Lung (tissue), 11 donors: ENCODE measurements at regions not wholly inside any gene's neighbourhood (a gene's known extent, or its start where the extent isn't known, plus 50 kb on each side); places are given as distances from the start of the nearest gene placed in this dataset.

Experiments
- ATAC-seq: fragments of 200-7000 bp; cut with Tn5 transposase; one replicate; pipeline ENCODE4 v1.9.1; 2020; ENCODE audit warnings: moderate number of reproducible peaks; ENCODE audit not compliant: insufficient read depth, low FRiP score
- DNase-seq, 3 donors: peaks; one replicate each; pipeline ENCODE4 v3.0.0-alpha.2; 2013 to 2017
- H3K27ac ChIP-seq, 2 donors: one replicate each; pipeline ENCODE4 v1.5.1; 2013; ENCODE audit warnings: mild to moderate bottlenecking in 2 of 2, moderate library complexity in 2 of 2, control low read depth in 1 of 2, inconsistent platforms in 1 of 2, low read depth in 1 of 2, low read length in 1 of 2
- H3K27me3 ChIP-seq, 3 donors: one replicate each; pipeline ENCODE4 v1.5.1; 2013; ENCODE audit warnings: low read length in 2 of 3; ENCODE audit not compliant: control insufficient read depth in 3 of 3, insufficient read depth in 3 of 3
- H3K36me3 ChIP-seq, 4 donors: one replicate each; pipeline ENCODE4 v1.5.1; 2013; ENCODE audit warnings: low read length in 4 of 4, mild to moderate bottlenecking in 1 of 4, moderate library complexity in 1 of 4; ENCODE audit not compliant: control insufficient read depth in 4 of 4, insufficient read depth in 4 of 4
- H3K4me1 ChIP-seq, 5 donors: one replicate each; pipeline ENCODE4 v1.5.1; 2013; ENCODE audit warnings: low read length in 5 of 5, mild to moderate bottlenecking in 2 of 5, moderate library complexity in 1 of 5; ENCODE audit not compliant: control insufficient read depth in 5 of 5, insufficient read depth in 5 of 5
- H3K4me3 ChIP-seq: one replicate; pipeline ENCODE4 v1.5.1; 2013; ENCODE audit warnings: mild to moderate bottlenecking, control low read depth, moderate library complexity
- H3K9ac ChIP-seq, 2 donors: one replicate each; pipeline ENCODE4 v1.5.1; 2013; ENCODE audit warnings: low read length in 2 of 2, control low read depth in 1 of 2; ENCODE audit not compliant: insufficient read depth in 1 of 2
- H3K9me3 ChIP-seq, 4 donors: one replicate each; pipeline ENCODE4 v1.5.1; 2013; ENCODE audit warnings: low read length in 3 of 4, mild to moderate bottlenecking in 1 of 4, moderate library complexity in 1 of 4; ENCODE audit not compliant: control insufficient read depth in 4 of 4, insufficient read depth in 3 of 4
- CTCF ChIP-seq: IDR thresholded peaks from 2 replicates; pipeline ENCODE4 v1.5.1; 2012; ENCODE audit warnings: mild to moderate bottlenecking; ENCODE audit errors: control extremely low read depth, extremely low read depth
- WGBS, 2 donors: extraction: QIAGEN DNeasy Blood & Tissue Kit; methylation state at CpG; one replicate each; pipeline ENCODE4 v1.1.7; 2013; 5-methylcytosine and 5-hydroxymethylcytosine counted together
- donor health status: control.
- donor health status: control.
- donor health status: Bipolar disorder and iron deficiency.
- donor health status: healthy.
- donor health status: DM: yes; HTN: yes; CAD: no.

GRCh38 chr19:28636016-28636629, 576.8 kb downstream of the UQCRFS1 start:
- Histone ChIP-seq H3K9me3 (peaks cover 0 to 5% (median 1%) of the 10 kb centered on the region in 4 donors), H3K4me1 (no peaks in the 10 kb centered on the region), H3K9ac (no peak overlapping the region), H3K36me3 (no peaks in the 10 kb centered on the region), H3K27ac (no peak overlapping the region), H3K27me3 (no peaks in the 10 kb centered on the region), H3K4me3 (no peak overlapping the region)
- WGBS, 2 donors, result 73 to 78% methylated on average over 5 of the region's 5 CpGs
- no peak for TF ChIP-seq CTCF
- DNase-seq (no peak), ATAC-seq (no peak)

- no peak for TF ChIP-seq CTCF
- Histone ChIP-seq H3K4me3 (no peak overlapping the region), H3K27me3 (no peaks in the 10 kb centered on the region), H3K36me3 (no peaks in the 10 kb centered on the region), H3K9me3 (peaks cover 0 to 5% (median 1%) of the 10 kb centered on the region in 4 donors), H3K4me1 (no peaks in the 10 kb centered on the region), H3K27ac (no peak overlapping the region), H3K9ac (no peak overlapping the region)
- no peak for ATAC-seq
- DNase-seq, result no peak
- whole genome bisulfite sequencing, 2 donors, result 67 to 85% methylated on average over 1 of the region's 1 CpG
Observed at GRCh38 chr19:28634837-28635236, 578.1 kb downstream of the UQCRFS1 start.

- ATAC-seq, result no peak
- TF ChIP-seq CTCF, result no peak
- DNase-seq, result no peak
- H3K9me3 ChIP-seq, result peaks cover 0 to 5% (median 1%) of the 10 kb centered on the region in 4 donors
- no peaks in the 10 kb centered on the region for H3K4me1 ChIP-seq
- no peak overlapping the region for H3K9ac ChIP-seq
- H3K27me3 ChIP-seq, result no peaks in the 10 kb centered on the region
- no peak overlapping the region for H3K27ac ChIP-seq
- H3K4me3 ChIP-seq, result no peak overlapping the region
- no peaks in the 10 kb centered on the region for H3K36me3 ChIP-seq
Observed at GRCh38 chr19:28634019-28634328, 579.0 kb downstream of the UQCRFS1 start.

GRCh38 chr19:28633319-28634018, 579.5 kb downstream of the UQCRFS1 start:
- Histone ChIP-seq H3K9me3 (peaks cover 0 to 5% (median 1%) of the 10 kb centered on the region in 4 donors), H3K27ac (no peak overlapping the region), H3K9ac (no peak overlapping the region), H3K4me3 (no peak overlapping the region), H3K36me3 (no peaks in the 10 kb centered on the region), H3K4me1 (no peaks in the 10 kb centered on the region), H3K27me3 (no peaks in the 10 kb centered on the region)
- TF ChIP-seq CTCF, result peak; percentile 62
- WGBS, 2 donors, result 42 to 43% methylated on average over 8 of the region's 8 CpGs
- peak; percentile 32 to 42 (median 41) for DNase-seq
- ATAC-seq, result no peak
